ENCODE measurements at regions not wholly inside any gene's neighbourhood (a gene's known extent, or its start where the extent isn't known, plus 50 kb on each side); places are given as distances from the start of the nearest gene placed in this dataset.

DNA sequence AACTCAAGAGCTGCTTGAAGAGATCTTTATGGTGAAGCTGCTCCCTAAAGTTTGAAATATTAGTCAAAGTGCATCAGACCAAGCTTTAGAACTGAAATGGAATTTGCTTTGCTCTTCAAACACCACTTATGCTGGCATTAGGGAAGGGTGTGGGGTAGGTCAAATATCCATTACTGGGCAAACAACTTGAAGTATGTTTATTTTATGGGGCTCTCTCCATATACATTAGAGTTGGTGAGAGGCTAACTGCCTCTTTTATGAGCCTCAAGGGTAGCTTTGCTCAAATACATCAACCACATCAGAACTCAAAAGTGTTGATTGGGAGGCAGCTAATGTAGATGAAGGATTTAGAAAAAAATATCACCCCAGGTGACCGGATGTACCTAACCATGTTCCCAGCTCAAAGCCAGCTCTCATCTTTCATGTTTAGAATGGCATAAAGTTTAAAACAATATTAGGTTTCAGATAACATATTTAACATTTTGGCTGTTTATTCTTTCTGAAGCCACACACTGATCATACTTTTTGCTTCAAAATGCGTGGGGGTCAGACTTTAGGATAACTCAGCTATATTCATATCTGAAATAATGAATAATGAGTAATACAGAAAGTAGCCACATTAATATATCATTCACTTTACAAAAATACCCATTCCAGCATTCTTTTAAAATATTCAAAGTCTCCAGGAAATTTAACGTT is 318.6 kb downstream of the PTEN start:
- TF ChIP-seq POLR2A (IDR thresholded peaks at IDR 0.05; ENCODE audit: low read length) (no peak), GATA1 (IDR thresholded peaks at IDR 0.05; ENCODE audit: low read depth, low read length) (no peak)

Measured in erythroblast (primary cell).